ENCODE measurements at regions not wholly inside any gene's neighbourhood (a gene's known extent, or its start where the extent isn't known, plus 50 kb on each side); places are given as distances from the start of the nearest gene placed in this dataset.

DNA sequence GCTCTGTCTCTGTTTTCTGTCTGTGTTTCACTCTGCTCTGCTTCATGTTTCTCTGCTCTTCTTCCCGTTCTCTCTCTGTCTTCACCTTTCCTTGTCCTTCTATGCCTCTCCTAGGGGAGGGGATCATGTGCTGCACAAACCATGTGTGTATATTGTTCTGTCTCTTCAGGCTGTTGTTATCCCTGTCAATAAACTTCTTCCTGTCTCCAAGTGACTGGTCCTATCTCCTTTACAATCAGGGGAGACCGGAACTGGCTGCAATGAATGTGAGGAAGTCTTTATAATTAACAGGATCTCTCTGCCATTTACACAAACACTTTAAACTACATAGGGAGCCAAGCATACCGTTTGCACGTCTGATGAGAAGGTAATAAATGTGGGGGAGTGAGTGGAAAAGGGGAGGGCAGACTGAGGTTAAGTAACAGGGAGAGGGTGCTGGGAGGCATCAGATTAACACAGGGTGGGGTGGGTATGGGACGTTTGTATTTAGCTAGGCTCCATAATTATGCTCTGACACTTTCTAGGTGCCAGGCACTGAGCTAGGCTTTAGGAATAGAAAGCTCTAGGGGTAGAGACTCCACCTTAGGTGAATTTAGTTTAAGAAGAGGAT lies 626.1 kb downstream of the DHX35 start:
- no peak for DNase-seq (ENCODE audit: low read depth in 2 of 2)

DNA sequence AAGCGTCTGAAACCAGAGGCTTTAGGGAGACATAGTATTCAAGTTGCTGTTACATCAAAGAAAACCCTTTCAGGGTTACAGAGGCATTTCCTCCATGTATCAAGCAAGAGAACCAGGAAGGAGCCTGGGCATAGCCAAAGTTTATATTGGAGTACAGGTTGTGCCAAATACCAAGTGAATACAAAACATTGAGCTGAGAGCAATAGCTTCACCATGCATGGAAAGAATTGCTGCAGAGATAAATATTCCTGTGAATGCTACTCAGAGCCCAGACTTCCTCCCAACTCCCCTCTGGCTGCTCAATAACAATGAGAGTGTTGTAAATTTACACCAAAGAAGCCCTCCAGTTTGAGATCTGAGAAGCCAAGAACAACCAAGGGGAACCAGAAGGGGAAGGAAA lies 618.9 kb downstream of the DHX35 start:
- DNase-seq (ENCODE audit: low read depth in 2 of 2): no peak

DNA sequence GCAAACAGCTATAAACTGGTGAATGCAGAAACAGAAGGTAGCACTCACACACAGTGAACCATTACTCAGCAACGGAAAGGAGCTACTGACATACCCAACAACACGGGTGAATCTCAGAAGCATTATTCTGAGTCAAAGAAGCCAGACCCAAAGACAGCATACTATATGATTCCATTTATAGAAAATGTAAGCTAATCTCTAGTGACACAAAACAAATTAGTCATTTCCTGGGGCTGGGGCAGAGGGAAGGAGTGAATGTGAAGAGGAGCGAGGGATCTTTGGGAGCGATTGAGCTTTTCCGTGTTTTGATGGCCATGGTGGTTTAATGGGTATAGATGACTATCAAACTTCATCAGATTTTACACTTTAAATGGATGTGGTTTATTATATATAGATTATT lies 614.6 kb downstream of the DHX35 start:
- DNase-seq (ENCODE audit: low read depth in 2 of 2): no peak

DNA sequence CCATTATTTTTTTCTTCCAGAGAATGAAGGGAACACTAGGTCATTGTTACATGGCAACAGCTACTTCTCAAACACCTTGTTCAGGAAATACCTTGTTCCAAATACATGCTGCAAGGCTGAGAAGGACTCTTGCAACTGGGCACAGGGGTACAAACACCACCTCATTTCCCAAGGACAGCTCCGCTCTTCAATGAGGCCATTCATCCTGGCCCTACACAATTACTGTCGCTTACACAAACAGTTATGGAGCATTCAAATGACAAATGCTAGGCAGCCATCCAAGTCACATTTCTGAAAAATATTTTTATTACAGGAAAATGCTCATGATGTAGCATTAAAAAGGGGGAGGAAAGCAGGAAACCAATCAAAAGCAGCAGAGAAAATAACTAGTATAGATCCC lies 611.9 kb downstream of the DHX35 start:
- DNase-seq (ENCODE audit: low read depth in 2 of 2): no peak

DNA sequence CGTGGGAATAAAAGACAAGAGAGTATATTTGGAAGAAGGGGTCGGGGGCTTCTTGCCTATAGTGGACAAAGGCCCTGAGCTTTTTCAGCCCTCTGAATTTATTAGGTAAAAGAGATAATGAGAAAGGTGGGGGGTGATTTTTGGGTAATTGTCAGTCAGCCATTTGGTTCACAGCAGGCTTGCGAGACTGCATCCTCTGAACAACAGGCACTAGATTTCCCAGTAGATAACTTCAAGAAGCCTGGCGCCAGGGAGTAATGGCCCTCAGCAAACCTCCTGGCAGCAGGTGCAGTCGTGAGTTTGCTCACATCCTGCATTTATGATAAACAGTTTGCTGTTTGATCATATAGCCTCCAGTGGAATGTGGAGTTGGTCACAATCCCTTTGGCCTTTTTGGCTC lies 609.0 kb downstream of the DHX35 start:
- DNase-seq (ENCODE audit: low read depth in 2 of 2): no peak

DNA sequence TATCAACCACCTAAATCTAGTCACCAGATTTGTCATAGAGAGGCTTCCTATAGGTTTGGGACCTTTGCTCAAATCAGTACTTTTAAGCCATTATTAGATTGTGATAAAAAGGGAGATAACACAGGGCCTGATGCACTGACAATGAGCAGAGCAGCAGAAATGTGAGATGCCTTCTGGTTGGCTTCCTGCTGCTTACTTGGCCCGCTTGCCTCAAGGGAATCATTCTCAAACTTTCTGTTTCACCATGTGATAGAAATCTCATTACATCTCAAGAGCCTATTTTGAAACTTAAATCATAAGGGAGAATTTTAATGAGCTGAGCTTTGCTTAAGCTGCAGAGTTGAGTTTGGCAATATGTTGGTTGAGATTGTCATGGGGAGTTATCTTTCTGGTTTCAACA lies 606.0 kb downstream of the DHX35 start:
- DNase-seq (ENCODE audit: low read depth in 2 of 2): no peak

DNA sequence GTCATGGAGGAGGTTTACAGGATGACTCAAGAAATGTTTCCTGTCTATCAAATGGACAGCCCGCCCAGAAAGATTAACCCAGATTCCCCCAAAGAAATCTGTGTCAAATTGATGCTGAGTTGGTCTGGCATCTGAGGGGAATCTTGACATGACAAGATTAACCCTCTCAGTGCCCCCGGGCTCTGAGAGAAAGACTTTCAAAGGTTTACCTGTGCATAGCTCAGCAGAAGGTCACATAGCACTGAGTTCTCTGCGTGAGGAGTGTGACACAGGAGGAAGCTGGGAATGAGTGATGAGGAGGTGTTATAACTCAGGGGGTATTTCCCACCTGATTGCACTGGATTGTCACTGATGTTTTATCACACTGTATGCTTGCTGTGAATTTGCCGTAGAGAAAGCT lies 601.2 kb downstream of the DHX35 start:
- no peak for DNase-seq (ENCODE audit: low read depth in 2 of 2)

DNA sequence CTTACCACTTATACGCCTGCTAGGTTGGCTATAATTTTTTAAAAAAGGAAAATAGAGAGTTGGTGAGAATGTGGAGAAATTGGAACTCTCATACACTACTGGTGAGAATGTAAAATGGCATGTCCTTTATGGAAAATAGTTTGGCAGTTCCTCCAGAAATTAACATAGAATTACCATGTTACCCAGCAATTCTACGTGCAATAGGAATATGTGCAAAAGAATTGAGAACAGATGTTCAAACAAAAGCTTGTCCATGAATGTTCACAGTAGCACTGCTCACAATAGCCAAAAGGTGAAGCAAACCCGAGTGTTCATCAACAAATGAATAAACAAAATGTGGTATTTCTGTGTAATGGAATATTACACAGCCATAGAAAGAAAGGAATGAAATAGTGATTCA lies 592.2 kb downstream of the DHX35 start:
- DNase-seq (ENCODE audit: low read depth in 2 of 2): no peak

DNA sequence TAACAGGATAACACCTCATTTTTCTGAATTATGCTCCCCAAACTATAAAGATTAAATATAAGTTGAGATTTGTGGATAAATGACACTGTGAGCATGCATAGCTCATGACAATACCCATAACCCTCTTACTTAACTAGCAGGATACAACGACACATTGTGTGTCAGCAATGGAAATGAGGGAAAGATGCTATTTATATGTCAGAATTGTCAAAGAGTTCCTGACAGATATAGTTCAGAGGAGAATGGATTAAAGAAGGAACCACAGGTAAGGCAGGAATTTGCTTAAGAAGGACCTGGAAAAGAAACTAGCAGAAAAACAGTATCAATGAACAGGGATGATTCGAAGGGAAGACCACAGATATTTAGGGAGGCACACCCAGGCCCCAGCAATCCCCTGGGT lies 591.0 kb downstream of the DHX35 start:
- no peak for DNase-seq (ENCODE audit: low read depth in 2 of 2)

DNA sequence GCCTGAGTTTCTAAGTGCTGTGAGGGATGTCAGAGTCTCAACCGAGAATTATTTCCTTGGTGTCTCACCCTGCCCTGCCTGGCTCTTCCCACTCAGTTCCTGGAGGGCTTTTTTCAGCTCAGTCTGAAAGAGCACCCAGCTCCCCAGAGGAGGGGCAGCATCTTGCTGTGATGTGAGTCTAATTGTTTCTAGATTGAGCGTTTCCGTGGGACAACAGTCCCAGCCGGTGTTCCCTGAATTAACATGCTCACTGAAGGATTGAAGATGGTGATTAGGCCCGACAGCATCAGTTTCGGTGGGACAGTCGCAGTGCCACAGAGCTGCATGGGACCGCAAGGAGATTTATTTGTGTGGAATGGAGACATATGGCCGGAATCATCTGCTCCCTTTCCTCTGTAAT lies 587.6 kb downstream of the DHX35 start:
- no peak for DNase-seq (ENCODE audit: low read depth in 2 of 2)

DNA sequence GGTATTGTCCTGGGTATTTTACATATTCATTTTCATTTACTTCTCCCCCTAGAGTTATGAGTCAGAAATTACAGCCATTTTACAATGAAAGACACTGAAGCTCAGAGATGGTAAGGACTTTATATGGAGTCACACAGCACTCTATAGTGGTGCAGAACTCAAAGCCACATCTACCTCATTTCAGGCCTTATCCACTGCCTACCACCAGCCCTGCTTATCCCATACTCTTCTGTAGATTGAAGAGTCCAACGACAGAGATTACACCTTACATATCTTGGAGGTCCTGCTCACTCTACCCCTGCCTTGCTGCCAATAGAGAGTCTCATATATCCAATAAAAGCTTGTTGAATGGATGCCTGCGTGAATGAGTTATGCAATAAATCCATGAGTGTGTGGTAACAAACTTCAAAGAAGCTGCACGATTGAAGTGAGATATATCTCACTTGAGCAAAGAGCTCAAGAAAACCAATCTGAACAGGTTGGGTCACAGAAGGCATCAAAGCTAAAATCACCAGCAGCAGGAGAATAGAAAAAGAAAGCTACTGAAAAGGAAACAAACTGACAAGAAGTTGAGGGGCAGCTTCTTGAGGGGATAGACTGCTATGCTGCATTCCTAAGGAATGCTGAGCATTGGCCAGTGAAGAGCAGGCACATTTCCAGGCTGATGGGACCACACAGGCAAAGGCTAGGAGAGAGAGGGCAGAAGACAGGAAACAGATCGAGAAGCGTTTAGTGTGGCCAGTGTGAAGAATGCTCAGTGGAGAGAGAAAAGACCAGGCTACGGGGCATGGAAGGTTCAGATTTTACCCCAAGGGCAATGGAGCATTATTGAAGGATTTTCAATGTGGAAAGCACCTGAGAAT lies 585.6 kb downstream of the DHX35 start:
- DNase-seq (ENCODE audit: low read depth in 2 of 2): no peak

DNA sequence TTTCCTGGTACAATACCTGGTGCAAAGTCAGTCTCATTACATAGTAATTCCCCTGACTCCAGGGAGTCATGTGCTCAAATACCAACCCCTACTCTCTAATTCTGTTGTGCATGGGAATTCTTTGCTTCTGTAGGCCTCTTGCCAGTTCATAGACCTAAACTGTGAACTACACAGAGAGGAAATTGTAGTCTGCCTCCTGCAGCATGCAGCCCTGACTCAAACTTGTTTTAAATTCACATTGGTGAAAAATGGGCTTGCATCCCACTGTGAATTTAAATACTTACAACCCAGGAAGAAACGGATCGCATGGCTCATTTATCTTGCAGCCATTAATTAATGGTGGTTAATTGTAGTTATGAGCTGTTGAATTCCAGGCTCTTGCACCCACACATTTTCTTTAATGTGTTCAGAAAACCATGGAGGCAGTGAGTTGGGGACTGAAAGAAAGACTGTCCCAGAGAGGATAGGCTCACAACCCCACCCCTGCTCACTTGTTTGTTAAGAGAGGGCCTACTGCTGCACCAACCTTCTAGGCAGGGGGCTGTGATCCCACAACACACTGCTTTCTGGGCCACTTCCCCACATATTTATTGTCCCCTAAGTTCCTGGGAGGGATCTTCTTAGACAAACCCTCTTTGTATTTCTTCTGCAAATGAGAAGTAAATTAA lies 579.1 kb downstream of the DHX35 start:
- DNase-seq (ENCODE audit: low read depth in 2 of 2): no peak

DNA sequence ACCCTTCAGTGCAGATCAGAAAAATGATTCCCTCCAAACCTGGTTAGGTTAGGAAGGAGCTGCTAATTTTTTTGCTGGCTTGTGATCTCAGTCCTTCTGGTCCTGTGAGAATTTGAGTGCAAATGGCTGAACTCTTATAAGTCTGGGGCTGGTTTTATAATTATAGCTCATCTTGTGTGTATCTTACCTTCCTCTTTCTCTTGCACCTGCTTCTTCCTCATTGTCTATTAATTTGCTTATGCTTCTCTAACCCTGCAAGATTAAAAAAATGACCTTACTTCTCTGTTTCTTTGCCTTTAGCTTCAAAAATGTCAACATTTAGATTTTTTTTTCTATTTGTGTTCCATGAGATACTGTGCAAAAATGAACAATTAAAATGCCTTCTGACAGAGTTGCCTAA lies 576.2 kb downstream of the DHX35 start:
- DNase-seq (ENCODE audit: low read depth in 2 of 2): no peak

DNA sequence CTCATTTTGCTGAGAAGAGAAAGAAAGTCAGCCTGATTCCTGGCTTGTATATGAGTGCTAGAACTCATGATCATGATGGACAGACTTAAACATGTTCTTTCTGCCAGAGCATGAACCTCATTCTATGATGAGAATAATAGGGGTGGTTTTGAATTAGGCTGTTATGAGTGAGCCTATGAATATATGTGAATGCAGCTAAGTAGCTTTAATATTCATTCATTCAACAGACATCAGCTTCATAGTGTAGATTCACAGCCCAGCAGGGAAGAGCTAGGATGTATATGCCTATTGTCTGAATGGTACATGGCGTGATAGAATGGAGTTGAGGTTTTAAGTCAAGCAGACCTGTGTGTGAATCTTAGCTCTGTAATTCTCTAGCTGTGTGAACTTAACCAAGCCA lies 573.2 kb downstream of the DHX35 start:
- no peak for DNase-seq (ENCODE audit: low read depth in 2 of 2)

DNA sequence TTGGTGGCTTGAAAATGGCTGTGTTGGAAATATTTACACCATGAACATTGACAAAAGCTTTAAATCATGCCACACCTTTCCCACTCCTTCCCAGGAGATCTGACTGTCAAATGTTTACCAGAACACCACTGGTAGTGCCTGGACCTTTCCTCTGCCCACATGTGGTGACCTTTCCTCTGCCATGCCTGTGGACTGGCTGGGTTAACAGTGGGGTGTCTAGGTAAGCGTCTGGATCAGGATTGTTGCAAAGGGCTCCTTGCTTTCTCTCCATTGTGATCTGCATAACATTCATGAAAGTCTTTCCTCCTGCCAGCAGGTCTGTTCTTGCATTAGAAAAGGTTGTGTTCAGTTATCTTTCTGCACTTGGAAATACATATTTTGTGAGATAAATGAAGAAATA lies 572.7 kb downstream of the DHX35 start:
- DNase-seq (ENCODE audit: low read depth in 2 of 2): no peak

DNA sequence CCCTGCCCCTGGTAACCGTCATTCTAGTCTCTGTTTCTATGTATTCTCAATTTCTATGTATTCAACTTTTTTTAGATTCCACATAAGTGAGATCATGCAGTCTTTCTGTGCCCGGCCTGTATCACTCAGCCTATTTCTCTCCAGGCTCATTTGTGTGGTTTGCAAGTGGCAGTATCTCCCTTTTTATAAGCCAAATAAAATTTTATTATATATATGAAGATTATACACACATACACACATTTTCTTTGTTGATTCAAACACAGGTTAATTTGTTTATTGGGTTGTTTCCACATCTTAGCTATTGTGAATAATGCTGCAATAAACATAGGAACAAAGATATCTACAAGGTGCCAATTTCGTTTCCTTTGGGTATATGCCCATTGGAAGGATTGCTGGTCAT lies 571.7 kb downstream of the DHX35 start:
- DNase-seq (ENCODE audit: low read depth in 2 of 2): no peak

DNA sequence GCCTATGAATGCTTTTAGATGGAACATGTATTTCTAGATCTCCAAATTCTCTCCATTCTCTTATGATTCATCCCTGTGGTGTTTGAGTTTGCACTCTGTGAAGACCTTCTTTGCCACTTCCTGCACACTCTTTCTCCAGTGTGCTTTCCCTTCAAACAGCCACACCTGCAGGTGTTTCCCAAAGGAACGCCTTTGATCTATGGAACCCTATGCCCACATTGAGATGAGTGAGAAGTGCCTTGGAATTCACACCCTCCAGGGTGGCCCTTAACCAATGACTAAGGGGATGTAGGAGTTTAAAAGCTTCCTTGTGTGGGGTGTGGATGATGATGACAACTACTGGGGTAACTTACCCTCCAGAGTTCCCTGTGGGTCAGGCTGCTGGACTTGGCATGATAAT lies 570.1 kb downstream of the DHX35 start:
- DNase-seq (ENCODE audit: low read depth in 2 of 2): no peak

DNA sequence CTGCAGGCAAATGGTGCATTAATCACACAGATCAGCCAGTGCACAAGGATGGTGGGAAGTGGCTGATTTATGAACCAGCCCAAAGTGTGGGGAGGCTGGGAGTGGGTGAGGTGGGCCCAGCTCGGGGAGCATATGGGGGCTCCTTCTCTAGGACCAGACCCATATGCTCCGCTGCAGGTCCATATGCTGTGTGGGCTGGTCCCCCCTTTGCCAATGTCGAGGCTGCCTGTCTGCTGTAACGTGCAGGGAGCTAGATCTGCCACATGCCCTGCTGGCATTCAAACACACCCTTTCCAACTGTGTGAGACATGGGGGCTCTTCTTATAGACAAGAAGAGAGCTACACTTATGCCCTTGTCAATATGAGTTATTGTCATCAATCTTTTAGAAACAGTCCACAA lies 566.3 kb downstream of the DHX35 start:
- DNase-seq (ENCODE audit: low read depth in 2 of 2): no peak

DNA sequence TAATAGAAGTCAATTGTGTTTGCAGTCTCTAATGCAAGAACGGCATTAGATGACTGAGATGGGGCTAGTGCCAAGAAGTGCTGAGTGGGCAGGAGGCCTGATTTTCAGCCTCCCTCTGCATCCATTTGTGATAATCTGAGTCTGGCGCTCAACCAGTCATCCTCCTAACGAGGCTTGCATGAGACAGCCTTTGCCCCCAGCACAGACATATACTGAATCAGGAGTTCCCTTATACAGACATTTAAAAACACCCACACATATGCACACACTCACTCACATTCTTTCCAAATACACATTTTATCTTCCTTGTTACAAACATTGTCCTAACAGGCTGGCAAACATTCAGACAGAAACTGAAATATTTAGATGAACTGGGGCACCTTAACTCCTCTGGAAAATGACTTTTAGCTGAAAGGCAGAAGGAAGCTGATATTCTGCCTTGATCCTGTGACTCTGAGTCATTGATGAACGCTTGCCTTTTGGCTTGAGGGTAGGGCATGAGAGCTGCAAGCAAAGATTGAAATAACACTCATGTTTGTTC lies 562.3 kb downstream of the DHX35 start:
- no peak for DNase-seq (ENCODE audit: low read depth in 2 of 2)

DNA sequence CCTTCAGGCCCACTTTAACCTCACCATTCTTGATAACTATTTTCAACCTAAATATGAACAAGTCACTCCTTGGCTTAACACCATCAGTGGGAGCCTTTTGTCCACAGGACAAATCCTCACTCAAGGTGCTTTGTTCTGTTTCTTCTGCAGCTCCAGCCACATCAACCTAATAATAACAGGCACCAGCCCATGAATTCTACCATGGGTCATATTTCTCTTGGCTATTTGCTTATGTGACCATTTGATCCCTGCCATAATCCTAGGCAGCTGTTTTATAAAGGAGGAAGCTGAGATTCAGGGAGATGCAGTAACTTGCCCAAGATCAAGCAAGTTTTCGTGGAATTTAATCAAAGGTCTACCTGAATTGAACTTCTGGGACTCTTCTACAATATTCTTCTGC lies 561.3 kb downstream of the DHX35 start:
- no peak for DNase-seq (ENCODE audit: low read depth in 2 of 2)

DNA sequence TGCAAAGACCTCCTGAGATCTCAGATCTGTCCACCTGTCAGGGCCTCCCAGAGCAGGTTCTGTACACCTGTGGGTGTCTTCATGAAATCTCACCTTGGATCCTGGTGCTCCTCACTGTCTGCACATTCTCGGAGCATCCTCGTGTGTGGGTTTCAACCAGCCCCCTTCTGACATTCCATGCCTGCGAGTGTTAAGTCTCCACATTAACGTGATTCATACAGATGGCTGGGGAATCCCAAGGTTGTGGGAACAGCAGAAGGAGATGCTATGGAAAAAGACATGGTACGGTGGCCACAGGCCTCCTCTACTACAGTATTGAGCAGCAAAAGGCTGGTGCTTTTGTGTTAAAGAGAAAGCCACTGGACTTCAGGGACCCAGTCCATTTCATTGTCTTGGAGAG lies 556.5 kb downstream of the DHX35 start:
- DNase-seq (ENCODE audit: low read depth in 2 of 2): no peak

DNA sequence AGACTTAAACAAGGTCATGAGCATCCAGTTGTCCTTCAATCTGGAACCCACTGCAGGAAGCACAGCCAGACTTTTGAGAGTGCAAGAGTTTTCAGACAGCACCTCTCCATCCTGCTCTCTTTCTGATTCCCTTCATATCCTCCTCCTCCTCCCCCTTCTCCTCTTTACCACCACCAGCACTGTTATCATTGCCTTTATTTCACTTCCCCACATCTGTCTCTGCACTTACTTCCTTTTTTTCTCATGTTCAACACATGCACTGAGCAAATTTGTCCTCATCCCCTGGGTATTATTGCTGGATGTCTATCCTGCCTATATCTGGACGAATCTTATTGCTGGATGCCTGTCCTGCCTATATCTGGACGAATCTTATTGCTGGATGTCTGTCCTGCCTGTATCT lies 554.8 kb downstream of the DHX35 start:
- no peak for DNase-seq (ENCODE audit: low read depth in 2 of 2)

DNA sequence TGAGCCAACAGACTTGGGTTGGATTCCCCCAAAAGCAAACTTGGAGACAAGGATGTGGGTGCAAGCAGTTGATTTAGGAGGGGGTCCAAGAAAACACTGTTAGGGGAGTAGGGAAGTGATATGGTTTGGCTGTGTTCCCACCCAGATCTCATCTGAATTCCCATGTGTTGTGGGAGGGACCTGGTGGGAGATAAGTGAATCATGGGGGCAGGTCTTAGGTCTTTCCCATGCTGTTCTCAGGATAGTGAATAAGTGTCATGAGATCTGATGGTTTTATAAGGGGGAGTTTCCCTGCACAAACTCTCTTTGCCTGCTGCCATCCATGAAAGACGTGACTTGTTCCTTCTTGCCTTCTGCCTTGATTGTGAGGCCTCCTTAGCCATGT lies 542.6 kb downstream of the DHX35 start:
- no peak for DNase-seq (ENCODE audit: low read depth in 2 of 2)

All from stimulated activated CD4-positive, alpha-beta T cell treated with anti-CD3 and anti-CD28 coated beads, Interleukin-1b, Interleukin-23, amount 100 ng/mL, for 4 hours (primary cell).